ENCODE measurements at regions not wholly inside any gene's neighbourhood (a gene's known extent, or its start where the extent isn't known, plus 50 kb on each side); places are given as distances from the start of the nearest gene placed in this dataset.

- DNase-seq (ENCODE audit: low spot score) = no peak
Measured at GRCh38 chr9:17970277-17970676, 391.4 kb downstream of the SH3GL2 start.

- no peak for DNase-seq (ENCODE audit: low spot score)
Measured at GRCh38 chr9:17978773-17979172, 399.9 kb downstream of the SH3GL2 start.

GRCh38 chr9:17986595-17986994 lies 407.7 kb downstream of the SH3GL2 start:
- no peak for DNase-seq (ENCODE audit: low spot score)

DNA sequence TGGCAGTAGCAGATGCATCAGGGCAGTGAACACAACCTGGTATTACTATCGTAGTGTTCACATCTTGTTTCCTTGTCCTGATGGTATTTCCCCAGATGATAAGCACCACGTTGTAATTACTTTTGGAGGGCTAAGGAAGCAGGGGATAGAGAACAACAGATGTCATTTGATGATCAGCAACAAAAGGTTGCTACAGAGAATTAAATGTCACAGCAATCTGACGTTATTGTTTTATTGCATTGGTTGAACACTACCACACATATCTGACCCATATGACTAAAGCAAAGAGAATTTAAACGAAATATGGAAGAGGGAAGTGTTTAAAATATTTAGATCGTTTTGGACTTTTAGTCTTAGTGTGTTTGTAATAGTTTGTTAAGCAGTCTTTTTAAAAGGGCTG lies 408.3 kb downstream of the SH3GL2 start:
- no peak for DNase-seq (ENCODE audit: low spot score)

GRCh38 chr9:17988489-17988888 lies 409.6 kb downstream of the SH3GL2 start:
- no peak for DNase-seq (ENCODE audit: low spot score)

GRCh38 chr9:17990602-17991001 lies 411.7 kb downstream of the SH3GL2 start:
- no peak for DNase-seq (ENCODE audit: low spot score)

GRCh38 chr9:17993024-17993423 lies 414.2 kb downstream of the SH3GL2 start:
- no peak for DNase-seq (ENCODE audit: low spot score)

- no peak for DNase-seq (ENCODE audit: low spot score)
Measured at GRCh38 chr9:17994695-17995425, 416.0 kb downstream of the SH3GL2 start.

- no peak for DNase-seq (ENCODE audit: low spot score)
Measured at GRCh38 chr9:17996728-17997127, 417.9 kb downstream of the SH3GL2 start.

DNA sequence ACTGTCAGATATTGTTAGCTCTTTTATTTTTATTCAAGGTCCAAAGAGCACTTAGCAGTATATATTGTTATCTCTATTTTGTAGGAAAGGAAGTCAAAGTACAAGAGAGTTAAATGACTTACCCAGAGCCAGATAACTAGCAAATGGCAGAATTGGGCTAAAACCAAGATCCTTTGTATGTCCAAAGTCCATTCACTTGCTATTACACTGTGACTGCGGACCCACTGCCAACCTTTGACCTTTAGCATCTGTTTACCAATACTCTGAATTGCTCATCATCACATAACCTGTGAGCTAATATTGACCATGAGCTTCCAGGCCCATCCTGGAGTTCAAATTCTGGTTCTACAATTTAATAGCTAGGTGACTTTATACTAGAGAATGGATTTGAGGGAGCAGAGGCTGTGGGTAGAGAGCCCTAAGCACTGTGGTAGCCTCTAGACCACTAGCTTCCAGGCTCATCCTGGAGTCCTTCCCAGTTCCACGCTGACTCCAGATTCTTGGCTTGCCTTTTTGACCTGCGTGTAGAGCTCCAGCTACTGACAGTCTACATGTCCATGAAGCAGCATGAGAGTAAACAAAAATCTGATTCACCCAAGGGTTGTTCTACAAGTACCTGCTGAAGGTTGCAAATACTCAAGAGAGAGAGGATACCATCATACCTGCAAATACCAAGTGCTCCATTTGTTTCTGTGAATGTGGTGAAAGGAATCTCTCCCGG lies 424.0 kb downstream of the SH3GL2 start:
- DNase-seq (ENCODE audit: low spot score) = no peak

DNA sequence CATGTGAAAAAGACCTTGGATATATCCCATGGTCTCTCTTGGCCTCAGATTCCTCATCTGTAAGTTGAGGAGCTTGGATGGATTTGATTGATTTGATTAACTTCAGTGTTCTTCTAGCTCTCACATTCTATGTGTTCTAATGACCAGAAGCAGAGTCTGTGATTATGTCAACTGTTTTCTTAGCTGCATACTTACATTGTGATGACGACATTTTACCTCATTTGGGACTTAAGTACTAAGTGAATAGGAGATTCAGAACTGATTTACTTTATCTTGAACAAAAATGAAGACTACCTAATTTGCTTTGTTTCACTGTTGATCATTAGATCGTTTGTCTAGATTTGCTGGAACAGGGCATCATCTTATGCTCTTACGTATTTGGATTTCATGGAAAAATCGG lies 427.7 kb downstream of the SH3GL2 start:
- no peak for DNase-seq (ENCODE audit: low spot score)

DNA sequence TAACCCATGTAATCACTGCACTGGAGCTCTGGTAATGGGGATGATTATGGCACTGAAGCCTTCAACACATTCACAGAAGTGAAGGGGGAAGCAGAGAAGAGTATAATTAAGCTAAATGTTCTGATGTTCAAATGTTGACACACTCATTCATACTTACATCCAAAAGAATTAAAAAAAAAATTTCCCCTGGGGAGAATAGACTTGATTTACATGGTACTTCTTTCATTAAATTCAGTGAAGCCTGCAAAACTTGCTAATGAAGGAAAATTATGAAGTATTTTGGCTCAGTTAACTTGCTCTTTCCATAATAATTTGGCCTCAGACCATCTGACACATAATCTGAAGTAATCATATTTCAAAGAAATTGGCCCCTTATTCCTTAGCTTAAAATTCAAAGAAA lies 428.8 kb downstream of the SH3GL2 start:
- no peak for DNase-seq (ENCODE audit: low spot score)

GRCh38 chr9:18009902-18010301 lies 431.0 kb downstream of the SH3GL2 start:
- DNase-seq (ENCODE audit: low spot score) = no peak

DNA sequence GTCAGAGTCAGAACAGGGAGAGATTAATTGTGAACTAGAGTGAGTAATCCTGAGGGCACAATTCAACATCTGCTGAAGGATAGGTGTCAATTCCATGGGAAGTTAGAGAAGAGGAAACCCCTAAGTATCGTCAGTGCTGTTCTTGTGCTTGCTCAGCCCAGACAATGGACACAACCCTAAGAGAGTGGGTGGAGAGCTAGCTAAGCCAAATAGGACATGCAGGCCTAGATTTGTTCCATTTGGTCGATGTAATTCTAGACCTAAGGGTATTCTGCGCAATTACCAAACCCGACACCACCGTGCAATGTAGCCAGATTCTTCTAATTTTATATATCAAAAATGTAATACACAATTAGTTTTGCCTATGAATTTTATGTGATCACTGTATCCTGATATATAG lies 431.6 kb downstream of the SH3GL2 start:
- no peak for DNase-seq (ENCODE audit: low spot score)

DNA sequence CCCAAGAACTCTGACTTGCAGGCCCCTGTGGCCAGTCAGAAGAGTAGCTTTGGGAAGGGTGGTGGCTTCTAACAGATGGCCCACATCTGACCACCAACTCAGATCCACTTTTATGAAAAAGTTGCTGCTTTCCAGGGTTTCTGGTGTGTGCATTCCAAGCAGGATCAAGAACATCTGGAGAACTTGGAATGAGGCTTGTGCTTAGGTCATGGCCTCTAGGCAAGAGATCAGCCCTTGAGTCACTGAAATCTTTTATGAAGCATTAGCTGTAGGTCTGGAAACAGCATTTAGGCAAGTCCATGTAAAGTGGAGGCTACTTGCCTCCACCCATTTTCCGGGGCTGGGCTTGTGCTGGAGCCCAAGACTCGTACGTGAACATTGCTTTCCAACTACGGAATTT lies 433.3 kb downstream of the SH3GL2 start:
- DNase-seq (ENCODE audit: low spot score) = no peak

- DNase-seq (ENCODE audit: low spot score) = peak; percentile 7
Measured at GRCh38 chr9:18014556-18014955, 435.7 kb downstream of the SH3GL2 start.

DNA sequence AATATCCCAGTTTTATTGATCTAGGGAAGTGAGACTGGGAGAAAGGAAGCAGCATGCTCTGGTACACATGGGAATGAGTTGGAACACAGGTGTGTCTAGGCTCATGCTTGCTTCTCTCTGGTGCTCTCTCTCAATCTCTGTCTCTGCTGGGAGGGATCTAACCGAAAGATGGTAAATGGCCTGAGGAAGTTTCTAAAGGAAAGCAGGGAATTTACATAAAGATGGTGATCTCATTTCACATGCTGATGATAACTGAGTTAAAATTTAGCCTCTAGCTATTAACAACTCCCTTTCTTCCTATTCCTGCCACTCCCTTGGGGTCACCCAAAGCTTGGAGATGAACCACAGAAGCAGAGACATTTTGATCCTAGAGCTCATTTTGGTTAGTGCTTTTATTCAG lies 436.2 kb downstream of the SH3GL2 start:
- no peak for DNase-seq (ENCODE audit: low spot score)

- no peak for DNase-seq (ENCODE audit: low spot score)
Measured at GRCh38 chr9:18017136-18017535, 438.3 kb downstream of the SH3GL2 start.

GRCh38 chr9:18018221-18018620 lies 439.4 kb downstream of the SH3GL2 start:
- DNase-seq (ENCODE audit: low spot score) = no peak

GRCh38 chr9:18018661-18019060 lies 439.8 kb downstream of the SH3GL2 start:
- no peak for DNase-seq (ENCODE audit: low spot score)

- DNase-seq (ENCODE audit: low spot score) = no peak
Measured at GRCh38 chr9:18020121-18020745, 441.4 kb downstream of the SH3GL2 start.

- no peak for DNase-seq (ENCODE audit: low spot score)
Measured at GRCh38 chr9:18022642-18023041, 443.8 kb downstream of the SH3GL2 start.

DNA sequence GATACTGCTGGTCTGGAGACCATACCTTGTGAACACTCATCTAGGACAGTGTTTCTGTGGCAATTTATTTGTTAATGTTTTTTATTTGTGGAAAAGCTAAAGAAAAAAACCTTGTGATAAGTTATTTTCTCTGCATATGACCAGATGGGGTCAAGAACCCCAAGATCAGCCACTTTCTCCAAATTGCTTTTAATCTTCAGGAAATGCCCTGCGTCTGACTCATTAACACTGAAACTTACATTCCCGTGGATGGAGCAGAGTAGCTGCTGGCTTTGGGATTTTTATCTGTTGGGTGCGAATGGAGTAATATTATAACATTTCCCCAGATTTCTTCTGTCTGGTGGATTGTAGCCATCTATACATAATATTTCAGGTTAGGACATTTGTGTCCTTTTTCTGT lies 444.5 kb downstream of the SH3GL2 start:
- no peak for DNase-seq (ENCODE audit: low spot score)

Measured in pons (tissue), 1 donor.